ENCODE measurements at regions not wholly inside any gene's neighbourhood (a gene's known extent, or its start where the extent isn't known, plus 50 kb on each side); places are given as distances from the start of the nearest gene placed in this dataset.
"Not testable (repeated sequence)": the region's sequence is repeated elsewhere in the genome, so short reads cannot be mapped to it uniquely, and the experiment has no call there.

- H3K9me3 Mint-ChIP-seq; H3K4me3 Mint-ChIP-seq; H3K36me3 Mint-ChIP-seq (ENCODE audit: insufficient read depth); H3K4me1 Mint-ChIP-seq (ENCODE audit: low read depth); ATAC-seq; DNase-seq: not testable (repeated sequence)
- peaks cover 16% of the 10 kb centered on the region for H3K27me3 Mint-ChIP-seq (ENCODE audit: low read depth)
These were observed 311.6 kb downstream of the PREX1 start for GRCh38 chr20:48516196-48516595.

- not testable (repeated sequence) for H3K36me3 Mint-ChIP-seq (ENCODE audit: insufficient read depth); ATAC-seq; H3K4me1 Mint-ChIP-seq (ENCODE audit: low read depth); H3K9me3 Mint-ChIP-seq; H3K4me3 Mint-ChIP-seq; DNase-seq
- peaks cover 16% of the 10 kb centered on the region for H3K27me3 Mint-ChIP-seq (ENCODE audit: low read depth)
These were observed 313.2 kb downstream of the PREX1 start for GRCh38 chr20:48514577-48514976.

GRCh38 chr20:48512539-48512938 is 315.3 kb downstream of the PREX1 start:
- H3K4me3 Mint-ChIP-seq: not testable (repeated sequence)

GRCh38 chr20:48505066-48505465 is 322.7 kb downstream of the PREX1 start:
- not testable (repeated sequence) for ATAC-seq; H3K9me3 Mint-ChIP-seq; H3K4me3 Mint-ChIP-seq; DNase-seq; H3K4me1 Mint-ChIP-seq (ENCODE audit: low read depth); H3K27me3 Mint-ChIP-seq (ENCODE audit: low read depth); H3K36me3 Mint-ChIP-seq (ENCODE audit: insufficient read depth)

More at GRCh38 chr20:48512539-48512938, 315.3 kb downstream of the PREX1 start:
- DNase-seq; H3K9me3 Mint-ChIP-seq; H3K36me3 Mint-ChIP-seq (ENCODE audit: insufficient read depth); H3K4me1 Mint-ChIP-seq (ENCODE audit: low read depth); ATAC-seq: not testable (repeated sequence)
- peaks cover 16% of the 10 kb centered on the region for H3K27me3 Mint-ChIP-seq (ENCODE audit: low read depth)

GRCh38 chr20:48503166-48503815 is 324.5 kb downstream of the PREX1 start:
- ATAC-seq (no peak), DNase-seq (no peak)
- H3K4me3 Mint-ChIP-seq: no peak overlapping the region
- H3K36me3 Mint-ChIP-seq (ENCODE audit: insufficient read depth): no peaks in the 10 kb centered on the region
- no peaks in the 10 kb centered on the region for H3K4me1 Mint-ChIP-seq (ENCODE audit: low read depth)
- peaks cover 6% of the 10 kb centered on the region for H3K27me3 Mint-ChIP-seq (ENCODE audit: low read depth)
- H3K9me3 Mint-ChIP-seq: no peaks in the 10 kb centered on the region

- Mint-ChIP-seq H3K4me3 (no peak overlapping the region), H3K9me3 (no peaks in the 10 kb centered on the region), H3K36me3 (ENCODE audit: insufficient read depth) (no peaks in the 10 kb centered on the region), H3K27me3 (ENCODE audit: low read depth) (peaks cover 6% of the 10 kb centered on the region), H3K4me1 (ENCODE audit: low read depth) (no peaks in the 10 kb centered on the region)
- ATAC-seq (no peak), DNase-seq (no peak)
These were observed 325.0 kb downstream of the PREX1 start for GRCh38 chr20:48502758-48503157.

GRCh38 chr20:48502016-48502415 is 325.8 kb downstream of the PREX1 start:
- DNase-seq (no peak), ATAC-seq (no peak)
- H3K4me3 Mint-ChIP-seq: no peak overlapping the region
- no peaks in the 10 kb centered on the region for H3K9me3 Mint-ChIP-seq
- H3K27me3 Mint-ChIP-seq (ENCODE audit: low read depth): peaks cover 6% of the 10 kb centered on the region
- no peaks in the 10 kb centered on the region for H3K4me1 Mint-ChIP-seq (ENCODE audit: low read depth)
- H3K36me3 Mint-ChIP-seq (ENCODE audit: insufficient read depth): no peaks in the 10 kb centered on the region

GRCh38 chr20:48500900-48501299 is 326.9 kb downstream of the PREX1 start:
- H3K4me3 Mint-ChIP-seq; H3K4me1 Mint-ChIP-seq (ENCODE audit: low read depth); H3K27me3 Mint-ChIP-seq (ENCODE audit: low read depth); ATAC-seq; DNase-seq; H3K9me3 Mint-ChIP-seq; H3K36me3 Mint-ChIP-seq (ENCODE audit: insufficient read depth): not testable (repeated sequence)

- not testable (repeated sequence) for ATAC-seq; H3K4me3 Mint-ChIP-seq; H3K27me3 Mint-ChIP-seq (ENCODE audit: low read depth); H3K36me3 Mint-ChIP-seq (ENCODE audit: insufficient read depth); H3K4me1 Mint-ChIP-seq (ENCODE audit: low read depth); H3K9me3 Mint-ChIP-seq; DNase-seq
These were observed 328.9 kb downstream of the PREX1 start for GRCh38 chr20:48498939-48499338.

GRCh38 chr20:48498125-48498524 is 329.7 kb downstream of the PREX1 start:
- H3K27me3 Mint-ChIP-seq (ENCODE audit: low read depth); DNase-seq; H3K4me3 Mint-ChIP-seq; H3K36me3 Mint-ChIP-seq (ENCODE audit: insufficient read depth); H3K9me3 Mint-ChIP-seq; ATAC-seq; H3K4me1 Mint-ChIP-seq (ENCODE audit: low read depth): not testable (repeated sequence)

GRCh38 chr20:48493966-48494365 is 333.8 kb downstream of the PREX1 start:
- ATAC-seq (no peak), DNase-seq (no peak)
- Mint-ChIP-seq H3K4me1 (ENCODE audit: low read depth) (no peaks in the 10 kb centered on the region), H3K4me3 (no peak overlapping the region), H3K36me3 (ENCODE audit: insufficient read depth) (no peaks in the 10 kb centered on the region), H3K27me3 (ENCODE audit: low read depth) (peaks cover 13% of the 10 kb centered on the region), H3K9me3 (no peaks in the 10 kb centered on the region)

GRCh38 chr20:48493331-48493730 is 334.5 kb downstream of the PREX1 start:
- not testable (repeated sequence) for H3K36me3 Mint-ChIP-seq (ENCODE audit: insufficient read depth); H3K4me1 Mint-ChIP-seq (ENCODE audit: low read depth); H3K9me3 Mint-ChIP-seq; ATAC-seq; H3K4me3 Mint-ChIP-seq; DNase-seq
- peaks cover 16% of the 10 kb centered on the region for H3K27me3 Mint-ChIP-seq (ENCODE audit: low read depth)

GRCh38 chr20:48492715-48493070 is 335.1 kb downstream of the PREX1 start:
- Mint-ChIP-seq H3K4me1 (ENCODE audit: low read depth) (no peaks in the 10 kb centered on the region), H3K9me3 (no peaks in the 10 kb centered on the region), H3K4me3 (no peak overlapping the region), H3K36me3 (ENCODE audit: insufficient read depth) (no peaks in the 10 kb centered on the region), H3K27me3 (ENCODE audit: low read depth) (peaks cover 17% of the 10 kb centered on the region)
- no peak for DNase-seq
- no peak for ATAC-seq

GRCh38 chr20:48492015-48492714 is 335.6 kb downstream of the PREX1 start:
- H3K9me3 Mint-ChIP-seq: no peaks in the 10 kb centered on the region
- DNase-seq: no peak

More at GRCh38 chr20:48492015-48492714, 335.6 kb downstream of the PREX1 start:
- Mint-ChIP-seq H3K4me3 (no peak overlapping the region), H3K27me3 (ENCODE audit: low read depth) (peaks cover 19% of the 10 kb centered on the region), H3K36me3 (ENCODE audit: insufficient read depth) (no peaks in the 10 kb centered on the region), H3K4me1 (ENCODE audit: low read depth) (no peaks in the 10 kb centered on the region)
- ATAC-seq: no peak
